Amygdala (tissue), 56 donors: ENCODE measurements at regions not wholly inside any gene's neighbourhood (a gene's known extent, or its start where the extent isn't known, plus 50 kb on each side); places are given as distances from the start of the nearest gene placed in this dataset.

Source experiments
- DNase-seq, 56 donors: peaks; one replicate each; lab custom pipeline; 2025; lab: John Stamatoyannopoulos, UW

DNA sequence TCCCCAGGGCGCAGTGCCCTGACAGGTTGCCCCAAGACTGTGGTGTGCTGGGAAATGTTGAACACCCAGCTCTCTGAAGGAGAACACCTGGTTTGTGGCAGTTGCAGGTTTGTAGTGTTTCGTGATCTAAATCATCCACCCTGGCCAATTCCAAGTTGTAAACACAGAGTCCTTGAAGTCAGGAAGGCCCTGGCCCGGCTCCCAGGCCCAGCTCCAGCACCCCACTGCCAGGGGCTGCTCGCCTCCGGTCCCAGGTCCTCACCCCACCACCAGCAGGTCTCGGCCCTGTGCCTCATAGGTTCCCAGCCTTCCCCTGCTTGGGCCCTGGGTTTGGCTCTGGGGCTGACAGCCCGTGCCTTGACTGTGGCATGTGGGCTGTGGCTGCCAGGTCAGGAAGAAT is 121.4 kb upstream of the MLN start:
- DNase-seq, result no peak

DNA sequence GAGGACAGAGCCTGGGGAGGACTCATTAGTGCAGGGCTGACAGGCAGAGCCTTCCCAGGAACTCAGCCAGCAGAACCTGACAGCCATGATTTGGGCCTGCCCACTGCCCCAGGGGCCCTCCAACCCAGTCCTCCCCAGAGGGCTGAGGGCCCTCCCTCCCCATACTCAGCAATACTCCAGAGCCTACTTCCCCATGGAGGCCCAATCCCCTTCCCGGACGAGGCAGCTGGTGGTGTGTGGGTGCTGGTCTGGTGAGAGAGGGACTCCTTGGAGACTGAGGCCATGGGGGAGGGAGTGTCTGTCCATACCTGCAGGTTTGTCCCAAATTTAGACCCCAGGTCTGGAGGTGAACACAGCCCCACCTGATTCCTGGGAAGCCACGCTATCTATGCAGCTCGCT is 120.9 kb upstream of the MLN start:
- DNase-seq, result no peak

DNA sequence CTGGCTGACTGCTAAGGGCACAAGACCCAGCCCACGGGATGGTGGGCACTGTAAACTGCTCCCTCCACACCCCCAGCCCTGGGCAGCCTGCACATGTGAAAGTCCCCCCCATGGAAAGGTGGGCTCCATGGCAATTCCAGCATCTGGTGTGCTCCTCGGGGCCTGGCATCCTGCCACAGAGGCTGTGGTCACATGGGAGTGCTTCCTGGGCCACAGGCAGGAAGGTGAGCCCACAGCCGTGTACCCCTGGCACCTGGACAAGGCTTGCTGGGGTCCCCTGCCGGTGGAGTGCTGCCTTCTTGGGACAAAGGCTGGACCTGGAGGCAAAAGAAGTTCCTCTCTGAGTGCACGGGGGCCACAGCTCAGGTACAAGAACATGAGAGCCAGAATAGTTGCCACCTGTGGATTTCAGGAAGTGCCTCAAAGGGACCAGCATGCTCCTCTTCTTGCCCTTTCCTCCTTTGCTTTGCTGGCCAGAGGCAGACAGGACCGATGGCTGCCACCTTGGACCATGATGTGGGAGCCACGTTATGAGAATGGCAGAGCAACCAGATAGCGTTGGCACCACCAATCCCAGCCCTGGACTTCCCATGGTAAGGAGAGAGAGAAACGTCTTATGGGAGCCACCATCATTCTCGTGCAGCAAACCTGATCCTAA is 120.2 kb upstream of the MLN start:
- no peak for DNase-seq

DNA sequence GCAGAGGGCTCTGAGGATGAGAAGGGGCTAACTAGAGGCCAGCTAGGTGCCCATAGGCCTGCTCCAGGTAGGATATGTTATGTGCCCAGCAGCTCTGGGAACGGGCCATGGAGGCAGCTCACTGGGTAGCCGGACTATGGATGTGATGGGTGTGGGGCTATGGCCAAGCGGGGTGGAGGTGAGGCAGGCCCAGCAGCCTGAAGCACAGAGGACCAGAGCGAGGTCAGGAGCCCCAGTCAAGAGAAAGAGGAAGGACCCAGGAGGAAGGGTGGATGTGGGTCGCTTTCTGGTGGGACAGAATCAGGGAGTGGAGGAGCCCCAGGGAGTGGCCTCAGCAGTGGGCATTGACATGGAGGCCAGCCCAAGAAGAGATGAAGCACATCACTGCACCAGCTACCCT is 117.9 kb upstream of the MLN start:
- no peak for DNase-seq

DNA sequence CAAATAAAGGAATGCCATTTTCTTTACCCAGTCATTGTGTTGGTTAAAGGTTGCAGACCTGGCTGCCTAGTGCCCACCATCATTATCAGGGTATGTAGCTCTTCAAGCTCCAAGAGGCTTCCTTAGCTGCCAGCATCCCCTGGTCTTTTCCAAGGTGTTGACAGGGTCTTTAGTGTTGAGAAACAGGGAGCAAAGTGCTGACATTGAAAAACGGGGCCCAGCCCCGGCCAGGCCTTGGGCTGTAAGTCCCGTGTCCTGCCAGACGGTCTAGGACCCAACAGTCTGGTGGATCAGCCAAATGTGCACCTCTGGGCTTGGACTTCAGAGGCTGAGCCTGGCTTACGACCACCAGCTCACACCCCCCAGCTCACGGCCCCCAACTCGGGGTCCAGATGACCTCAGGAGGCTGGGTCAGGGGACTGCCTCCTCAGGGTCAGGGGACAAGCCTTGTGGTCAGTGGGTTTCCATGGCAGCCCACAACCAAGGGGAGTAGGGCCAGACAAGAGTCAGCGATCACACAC is 114.4 kb upstream of the MLN start:
- no peak for DNase-seq

DNA sequence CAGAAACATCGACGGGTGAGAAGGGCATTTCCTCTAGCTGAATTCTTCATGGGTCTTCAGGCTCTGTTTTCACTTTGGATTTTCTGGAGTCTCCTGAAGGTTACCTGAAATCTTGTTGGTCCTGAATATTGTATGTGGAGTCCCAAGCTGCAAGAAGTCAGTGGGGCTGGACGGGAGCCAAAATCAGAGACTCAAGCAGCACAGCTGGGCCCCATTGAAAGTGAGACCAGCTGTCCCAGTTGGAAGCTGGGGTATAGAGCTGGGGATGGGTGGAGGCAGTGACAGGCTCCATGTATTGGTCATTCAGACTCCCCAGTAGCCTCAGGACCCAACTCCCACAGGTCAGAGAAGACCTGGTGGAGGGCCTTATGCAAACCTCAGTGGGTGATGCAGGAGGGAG is 111.3 kb upstream of the MLN start:
- DNase-seq, result no peak

DNA sequence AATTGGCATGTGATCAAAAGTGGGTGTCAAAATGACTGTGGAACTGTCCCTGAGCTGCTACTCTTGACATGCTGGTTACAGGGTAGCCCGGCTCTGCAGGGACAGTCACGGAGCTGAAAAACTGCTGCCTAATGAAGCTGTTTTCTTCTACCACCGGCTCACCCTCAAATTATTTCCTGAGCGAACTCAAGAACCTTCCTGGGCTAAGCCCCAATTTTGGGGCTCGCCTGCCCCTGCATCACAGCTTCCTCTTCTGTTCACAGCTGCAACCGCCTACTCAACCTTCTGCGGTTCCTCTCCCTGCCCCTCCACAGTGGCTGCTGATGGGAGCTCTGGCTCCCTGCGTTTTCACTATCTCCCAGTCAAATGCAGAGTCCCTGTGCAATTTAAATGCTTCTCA is 110.8 kb upstream of the MLN start:
- peak in 1 of 56 donors; percentile 9 for DNase-seq

DNA sequence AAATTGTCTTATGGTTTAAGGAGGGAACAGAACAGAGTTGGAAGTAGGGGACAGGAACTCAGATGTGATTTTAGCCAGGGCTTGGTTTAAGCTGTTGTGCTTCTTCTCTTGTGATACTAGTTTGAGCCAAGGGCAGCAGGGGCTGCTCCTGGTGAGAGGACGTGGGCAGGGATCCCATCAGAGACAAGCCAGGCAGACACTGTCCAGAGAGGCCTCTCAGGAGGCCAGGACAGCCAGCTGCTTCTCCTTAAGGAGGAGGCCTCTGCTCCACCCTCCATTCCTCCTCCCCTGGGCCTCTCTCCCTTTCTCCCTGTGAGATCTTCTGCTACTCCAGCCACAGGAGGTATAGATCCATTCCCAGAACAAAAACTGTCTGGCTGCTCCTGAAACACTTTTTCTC is 108.4 kb upstream of the MLN start:
- DNase-seq, result no peak

DNA sequence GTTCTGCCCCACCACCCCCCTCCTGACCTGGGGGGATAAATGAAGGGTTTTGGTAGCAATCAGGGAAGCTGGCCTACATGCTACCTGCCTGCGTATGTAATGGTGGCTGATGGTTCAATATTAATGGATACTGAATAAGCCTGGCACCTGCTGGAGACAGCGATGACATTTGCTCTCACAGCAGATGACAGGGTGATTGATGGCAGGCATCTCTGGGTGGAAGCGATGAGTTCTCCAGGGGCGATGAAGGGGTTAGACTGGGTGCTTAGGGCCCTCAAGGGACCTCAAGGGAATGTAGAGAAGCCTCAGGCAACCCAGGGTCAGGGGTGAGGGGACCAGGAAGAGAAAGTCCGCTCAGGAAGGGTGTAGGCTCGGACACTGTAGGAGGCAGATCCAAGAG is 107.7 kb upstream of the MLN start:
- DNase-seq, result no peak

DNA sequence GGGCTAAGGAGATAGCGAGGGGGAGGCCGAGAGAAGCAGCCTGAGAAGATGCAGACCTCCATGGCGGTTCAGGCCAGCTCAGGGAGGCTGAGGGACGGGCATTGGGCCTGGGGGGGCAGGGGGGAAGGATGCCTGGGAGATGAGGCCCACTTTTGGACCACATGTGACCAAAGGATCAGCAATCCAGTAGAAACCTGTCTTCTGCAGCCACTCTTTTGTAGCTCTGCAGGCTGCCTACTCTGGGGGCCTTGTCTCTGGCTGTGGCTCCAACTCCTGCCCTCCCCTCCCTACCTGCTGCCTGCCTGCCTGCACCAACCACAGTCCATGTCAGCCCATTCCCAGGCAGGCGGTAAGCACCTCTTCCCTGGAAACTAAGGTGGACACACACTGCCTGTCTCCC is 106.8 kb upstream of the MLN start:
- no peak for DNase-seq

DNA sequence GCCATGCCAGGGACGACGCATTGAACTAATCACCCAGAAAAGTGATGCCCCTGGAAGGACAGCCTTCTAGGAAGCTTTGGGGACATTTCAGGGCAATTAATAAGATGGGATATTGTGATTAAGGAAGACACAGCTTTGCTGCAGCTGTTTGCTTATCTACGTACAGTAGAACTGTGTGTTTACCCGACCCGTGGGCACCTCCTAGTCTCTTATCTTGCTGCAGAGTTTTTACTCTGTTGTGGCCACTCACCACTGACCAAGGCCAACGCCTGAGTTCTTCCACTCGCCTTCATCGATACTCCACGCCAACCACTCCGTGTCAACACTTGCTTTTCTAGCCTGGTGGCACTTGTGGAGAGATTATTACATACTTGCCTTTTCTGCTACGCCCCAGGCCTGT is 105.9 kb upstream of the MLN start:
- DNase-seq, result no peak

DNA sequence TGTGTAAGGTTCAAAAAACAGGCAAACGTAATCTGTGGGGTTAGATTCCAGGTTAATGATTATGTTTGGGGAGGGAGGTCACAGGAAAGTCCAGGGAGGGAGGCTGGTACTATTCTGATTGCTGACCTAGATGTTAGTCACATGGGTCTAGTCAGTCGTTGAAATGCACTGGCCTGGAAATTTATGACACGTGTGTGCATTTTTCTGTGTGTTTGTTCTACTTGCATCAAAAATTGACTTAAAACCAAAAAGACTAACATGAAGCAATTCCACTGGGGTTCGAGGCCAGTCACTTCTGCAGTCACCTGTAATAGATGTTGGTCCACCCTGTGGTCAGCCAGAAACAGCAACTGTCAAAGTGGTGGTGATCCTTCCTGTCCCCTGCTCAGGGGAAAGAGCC is 104.2 kb upstream of the MLN start:
- DNase-seq, result no peak

DNA sequence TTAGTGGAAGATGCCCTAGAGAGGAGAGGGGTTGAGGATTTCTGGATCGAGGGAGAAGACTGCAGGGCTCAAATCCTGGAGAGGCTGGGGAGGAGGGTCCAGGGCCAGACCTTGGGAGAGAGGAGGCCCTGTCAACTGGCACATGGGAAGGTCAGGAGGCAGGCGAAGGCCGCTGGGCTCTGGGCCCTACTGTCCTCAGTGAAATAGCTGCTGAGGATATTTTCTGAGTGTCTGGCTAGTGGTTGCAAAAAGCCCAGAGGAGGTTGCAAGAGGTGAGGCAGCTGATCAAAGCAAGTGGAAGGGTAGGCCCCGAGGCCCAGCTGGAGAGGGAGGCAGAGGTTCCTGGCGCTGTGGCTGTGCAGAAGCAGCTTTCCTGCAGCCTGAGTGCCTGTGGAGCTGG is 103.4 kb upstream of the MLN start:
- DNase-seq, result no peak

DNA sequence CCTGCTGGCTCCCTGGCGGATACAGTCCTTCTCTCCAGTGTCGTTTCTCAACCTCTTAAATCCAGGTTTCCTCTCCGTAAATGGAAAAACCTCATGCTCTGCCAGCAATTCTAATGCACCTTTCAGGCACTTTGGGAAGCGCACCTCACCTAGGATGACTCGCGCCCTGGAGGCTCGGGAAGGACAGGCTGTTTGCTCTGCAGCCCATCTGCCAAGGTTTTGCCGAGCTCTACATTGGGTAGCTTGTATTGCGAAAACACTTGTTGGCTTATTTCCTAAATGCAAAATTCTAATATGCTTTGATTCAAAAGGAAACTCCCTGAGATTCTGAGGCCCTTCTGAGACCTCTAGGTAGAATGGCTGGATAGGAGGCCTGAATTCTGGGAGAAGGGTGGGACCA is 102.6 kb upstream of the MLN start:
- DNase-seq, result no peak

DNA sequence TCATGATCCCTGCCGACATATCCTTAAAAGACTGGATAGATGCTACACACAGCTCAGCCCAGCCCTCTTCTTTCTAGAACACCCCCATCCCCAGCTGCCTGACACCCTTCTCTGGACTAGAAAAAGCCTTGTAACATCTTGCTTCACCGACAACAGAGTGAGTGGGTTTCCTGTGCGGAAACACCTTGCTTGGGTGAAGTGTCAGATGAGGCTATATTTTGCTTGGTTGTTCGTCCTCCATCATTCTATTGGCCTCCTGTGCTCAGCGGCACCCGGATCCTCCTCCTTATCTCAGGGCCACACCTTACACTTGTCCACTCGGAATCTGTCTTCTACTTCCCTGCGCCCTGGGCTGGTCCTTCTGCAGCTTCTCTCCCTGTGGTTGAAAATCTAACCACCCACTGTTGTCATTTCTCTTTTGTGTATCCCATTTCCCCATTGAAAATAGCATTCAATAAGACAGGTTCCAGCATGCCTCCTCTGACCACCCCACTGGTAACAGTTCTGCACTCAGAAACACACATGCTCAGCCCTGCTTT is 101.3 kb upstream of the MLN start:
- no peak for DNase-seq

DNA sequence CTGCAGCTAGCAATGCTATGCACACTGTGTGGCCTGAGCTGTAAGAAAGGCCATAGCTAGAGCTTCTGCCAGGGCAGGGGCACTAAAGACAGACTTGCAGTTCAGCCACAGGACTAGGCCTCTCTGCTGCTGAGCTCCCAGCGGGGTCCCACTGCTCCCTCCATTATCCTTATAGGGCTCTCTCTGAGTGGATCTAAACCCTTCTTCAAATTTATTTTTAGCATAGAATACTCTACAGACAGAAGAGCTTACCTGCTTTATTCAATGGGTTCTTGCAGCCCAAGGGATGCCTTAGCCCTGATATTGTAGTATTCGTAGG is 100.9 kb upstream of the MLN start:
- peak in 1 of 56 donors; percentile 3 for DNase-seq

DNA sequence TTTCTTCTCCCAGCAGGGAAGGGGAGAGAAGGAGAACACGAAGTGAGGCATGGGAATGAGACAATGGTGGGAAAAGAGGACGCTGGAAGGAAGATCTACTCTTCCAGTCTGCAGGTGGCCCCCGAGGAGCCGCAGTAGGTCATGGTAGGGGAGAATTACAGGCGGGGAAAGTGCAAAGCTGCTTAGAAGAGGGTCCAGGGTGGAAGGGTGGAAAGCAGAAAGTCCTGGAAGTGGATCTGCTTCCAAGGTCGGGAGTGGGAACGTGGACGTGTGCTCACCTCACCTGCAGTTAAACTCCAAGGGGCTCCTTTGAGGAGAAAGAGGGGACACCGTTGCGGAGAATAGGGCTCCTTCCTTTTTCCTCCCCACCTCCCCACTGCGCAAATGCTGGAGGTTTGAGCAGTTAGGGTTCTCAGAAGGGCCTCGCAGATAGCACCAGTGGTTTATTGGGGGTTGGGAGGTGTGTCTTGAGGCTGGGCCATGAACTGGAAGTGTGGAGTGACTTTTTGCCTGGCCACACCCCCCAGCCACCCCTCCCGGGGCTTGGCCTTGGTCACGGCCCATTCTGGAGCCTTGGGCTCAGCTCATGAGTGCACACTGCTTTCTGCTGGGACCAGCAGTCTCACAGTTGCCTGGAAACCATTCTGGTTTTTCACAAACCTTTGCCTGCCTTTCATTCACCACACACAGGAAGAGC is 100.4 kb upstream of the MLN start:
- DNase-seq, result peak in 3 of 56 donors; percentile 2 to 8 (median 6)

DNA sequence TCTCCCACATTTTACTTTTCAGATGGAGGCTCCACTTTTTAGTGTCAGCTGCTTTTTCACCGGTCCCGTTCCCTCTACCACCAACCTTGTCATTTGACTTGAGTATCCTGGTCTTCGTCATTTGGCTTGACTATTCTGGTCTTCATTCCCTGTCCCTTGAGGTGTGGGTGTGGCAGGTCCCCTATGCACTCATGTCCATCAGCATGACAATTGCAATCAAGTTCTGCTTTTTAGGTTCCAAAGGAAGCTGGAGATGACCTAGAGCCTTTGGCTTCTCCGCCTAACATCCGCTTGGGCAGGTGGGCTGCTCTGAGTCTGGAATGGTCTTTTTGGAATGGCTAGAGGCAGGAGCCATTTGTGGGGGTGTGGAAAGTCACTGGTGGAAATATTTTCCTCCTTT is 99.8 kb upstream of the MLN start:
- no peak for DNase-seq

DNA sequence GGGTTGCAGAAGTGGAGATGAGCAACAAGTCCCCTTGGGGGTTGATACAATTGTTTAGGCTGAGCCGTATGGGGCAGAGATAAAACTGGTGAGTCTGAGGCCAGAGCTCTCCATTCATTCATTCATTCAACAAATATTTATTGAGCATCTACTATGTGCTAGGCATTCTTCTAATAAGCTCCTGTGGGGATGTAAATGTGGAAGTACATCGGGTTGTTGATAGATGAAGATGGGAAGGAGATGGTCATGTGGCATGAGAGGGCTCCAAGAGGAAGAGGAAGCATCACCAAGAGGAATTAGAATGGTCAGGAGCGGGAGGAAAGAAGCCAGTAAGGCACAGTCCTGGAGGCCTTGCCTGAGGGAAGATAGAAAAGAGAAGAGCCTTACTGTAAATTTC is 98.7 kb upstream of the MLN start:
- DNase-seq, result no peak

DNA sequence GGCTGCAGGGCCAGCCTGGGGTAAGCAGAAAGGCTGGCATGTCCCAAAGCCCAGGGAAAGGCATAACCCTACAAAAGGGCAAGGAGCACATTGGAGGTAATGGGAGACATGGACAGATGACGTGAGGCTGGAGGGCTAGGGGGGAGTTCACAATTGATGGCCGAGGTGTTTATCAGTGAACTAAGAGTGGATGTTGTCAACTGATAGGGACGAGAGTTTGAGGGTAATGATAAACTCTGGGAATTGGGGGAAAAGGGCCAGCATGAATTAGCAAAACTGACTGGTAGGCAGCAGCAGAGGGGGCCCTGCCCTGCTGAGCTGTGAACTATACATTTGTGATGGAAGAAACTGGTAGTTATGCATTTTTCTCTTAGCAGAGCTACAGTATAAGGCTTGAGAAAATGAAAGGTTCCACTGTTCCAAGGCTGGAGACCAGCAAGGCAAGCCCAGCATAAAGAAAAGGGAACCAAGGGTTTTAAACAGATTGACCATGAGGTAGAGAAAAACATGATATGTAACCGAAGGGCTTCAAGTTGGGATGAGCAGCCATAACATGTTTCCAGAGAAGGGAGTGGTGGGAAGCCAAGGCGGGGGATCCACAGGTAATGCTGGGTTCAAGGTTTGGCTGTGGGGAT is 98.1 kb upstream of the MLN start:
- DNase-seq, result no peak

DNA sequence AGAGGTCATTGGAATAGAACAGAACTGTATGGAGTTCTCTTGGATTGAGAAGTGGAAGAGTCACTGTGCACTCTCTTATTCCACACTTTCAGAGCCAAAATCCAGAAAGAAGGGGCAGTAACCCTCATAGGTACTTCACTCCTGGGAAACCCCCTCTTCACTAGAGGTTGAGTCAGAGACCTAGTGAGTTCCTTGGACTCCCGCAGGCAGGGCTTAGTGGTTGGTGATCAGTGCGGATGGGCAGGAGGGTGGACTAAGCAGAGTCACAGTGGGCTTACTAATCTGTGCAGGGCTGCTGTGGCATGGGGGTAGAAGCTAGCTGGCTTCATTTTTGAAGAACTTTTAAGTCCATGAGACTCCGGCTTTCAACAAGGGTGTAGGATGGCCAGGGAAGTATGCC is 95.0 kb upstream of the MLN start:
- DNase-seq, result no peak
